IPS-NIHi7 (cell line): ENCODE measurements at regions not wholly inside any gene's neighbourhood (a gene's known extent, or its start where the extent isn't known, plus 50 kb on each side); places are given as distances from the start of the nearest gene placed in this dataset.
A peak's percentile ranks its signal among the peaks of the same experiment; 100 is the strongest.

Experiments used
- DNase-seq: peaks from one replicate; pipeline ENCODE4 v3.0.0; 2012; ENCODE audit warnings: mixed read lengths; ENCODE audit errors: extremely low spot score

- DNase-seq: no peak
Measured at GRCh38 chr1:200354243-200354642, 55.6 kb downstream of the ZNF281 start.

- DNase-seq: no peak
Measured at GRCh38 chr1:200353232-200353631, 56.6 kb downstream of the ZNF281 start.

- DNase-seq: no peak
Measured at GRCh38 chr1:200351826-200352549, 57.8 kb downstream of the ZNF281 start.

GRCh38 chr1:200351425-200351824, 58.4 kb downstream of the ZNF281 start:
- DNase-seq: no peak

GRCh38 chr1:200346700-200347099, 63.1 kb downstream of the ZNF281 start:
- no peak for DNase-seq

- no peak for DNase-seq
Measured at GRCh38 chr1:200345520-200345919, 64.3 kb downstream of the ZNF281 start.

- DNase-seq: no peak
Measured at GRCh38 chr1:200343874-200344273, 66.0 kb downstream of the ZNF281 start.

- no peak for DNase-seq
Measured at GRCh38 chr1:200342511-200343311, 67.1 kb downstream of the ZNF281 start.

GRCh38 chr1:200338451-200338850, 71.4 kb downstream of the ZNF281 start:
- no peak for DNase-seq

GRCh38 chr1:200337831-200338230, 72.0 kb downstream of the ZNF281 start:
- DNase-seq: no peak

- no peak for DNase-seq
Measured at GRCh38 chr1:200337410-200337809, 72.4 kb downstream of the ZNF281 start.

- DNase-seq: no peak
Measured at GRCh38 chr1:200336901-200337391, 72.9 kb downstream of the ZNF281 start.

GRCh38 chr1:200336101-200336845, 73.6 kb downstream of the ZNF281 start:
- no peak for DNase-seq

- no peak for DNase-seq
Measured at GRCh38 chr1:200334661-200335256, 75.1 kb downstream of the ZNF281 start.

GRCh38 chr1:200333329-200333728, 76.5 kb downstream of the ZNF281 start:
- no peak for DNase-seq

- DNase-seq: no peak
Measured at GRCh38 chr1:200332716-200333115, 77.1 kb downstream of the ZNF281 start.

GRCh38 chr1:200330741-200331428, 79.0 kb downstream of the ZNF281 start:
- DNase-seq: peak; percentile 49

GRCh38 chr1:200329208-200329882, 80.5 kb downstream of the ZNF281 start:
- no peak for DNase-seq

GRCh38 chr1:200328379-200328778, 81.5 kb downstream of the ZNF281 start:
- DNase-seq: no peak

GRCh38 chr1:200323856-200324400, 85.9 kb downstream of the ZNF281 start:
- no peak for DNase-seq
